Activated T-helper 9 cell treated with anti-CD3 and anti-CD28 coated beads, Interleukin-2, amount 50 U/mL, for 16 hours (primary cell): ENCODE measurements at regions not wholly inside any gene's neighbourhood (a gene's known extent, or its start where the extent isn't known, plus 50 kb on each side); places are given as distances from the start of the nearest gene placed in this dataset.

ENCODE experiments used
- DNase-seq: peaks from one replicate; pipeline ENCODE4 v3.0.0-alpha.2; 2020; ENCODE audit warnings: low read depth

DNA sequence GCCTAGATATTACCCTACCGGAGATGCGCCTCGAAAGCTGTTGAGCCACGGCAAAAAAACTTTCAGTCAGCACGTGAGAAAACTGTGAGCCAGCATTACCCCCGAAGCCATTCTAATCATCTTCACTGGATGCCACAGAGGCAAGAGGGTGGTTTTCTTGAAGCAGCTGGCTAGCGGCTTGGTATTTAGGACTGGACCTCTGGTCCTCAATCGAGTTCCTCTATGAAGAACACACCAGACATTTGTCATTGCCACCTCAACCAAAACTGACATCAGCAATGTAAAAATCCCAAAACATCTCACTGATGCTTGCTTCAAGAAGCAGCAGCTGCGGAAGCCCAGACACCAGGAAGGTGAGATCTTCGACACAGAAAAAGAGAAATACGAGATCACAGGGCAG, 52.8 kb upstream of the SLC66A3 start:
- no peak for DNase-seq

DNA sequence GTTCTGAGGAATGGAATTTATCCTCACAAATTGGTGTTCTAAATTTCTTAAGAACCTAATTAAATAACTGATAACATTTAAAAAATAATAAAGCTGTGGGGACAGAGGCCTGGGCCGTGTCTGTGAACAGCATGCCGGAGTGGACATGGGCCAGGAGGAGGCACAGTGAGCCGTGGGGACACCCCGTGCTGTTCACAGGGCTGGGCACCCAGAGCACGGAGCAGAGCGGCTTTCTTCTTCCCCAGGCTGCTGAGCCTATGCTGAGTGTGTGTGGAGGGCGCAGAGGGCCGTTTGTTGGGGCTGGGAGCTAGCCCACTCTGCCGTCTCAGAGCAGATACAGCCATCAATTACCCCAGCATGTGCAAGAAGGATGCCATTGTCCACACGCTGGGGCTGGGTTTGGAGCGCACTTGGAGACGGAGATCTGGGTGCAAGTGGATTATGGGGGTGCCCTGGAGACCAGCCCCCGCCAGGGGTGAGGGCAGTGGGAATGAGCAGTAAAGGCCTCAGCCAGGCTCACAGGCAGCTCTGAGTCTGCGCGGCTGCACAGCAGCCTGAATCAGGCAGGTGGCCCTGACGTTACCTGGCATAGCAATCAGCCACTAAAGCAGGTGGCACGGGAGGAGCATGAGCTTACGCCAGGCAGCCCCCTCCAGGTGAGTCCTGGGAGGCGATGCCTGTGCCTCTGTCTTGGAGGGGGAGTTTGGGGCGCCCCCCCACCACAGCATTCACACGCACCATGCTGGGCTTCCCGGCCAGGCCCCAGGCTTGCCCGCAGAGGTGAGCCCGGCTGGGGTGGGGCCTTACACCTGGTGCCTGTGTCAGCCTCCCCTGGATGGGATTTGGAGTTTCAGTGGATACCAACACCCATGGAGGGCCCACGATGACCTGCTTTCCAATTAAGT, 52.1 kb upstream of the SLC66A3 start:
- no peak for DNase-seq

DNA sequence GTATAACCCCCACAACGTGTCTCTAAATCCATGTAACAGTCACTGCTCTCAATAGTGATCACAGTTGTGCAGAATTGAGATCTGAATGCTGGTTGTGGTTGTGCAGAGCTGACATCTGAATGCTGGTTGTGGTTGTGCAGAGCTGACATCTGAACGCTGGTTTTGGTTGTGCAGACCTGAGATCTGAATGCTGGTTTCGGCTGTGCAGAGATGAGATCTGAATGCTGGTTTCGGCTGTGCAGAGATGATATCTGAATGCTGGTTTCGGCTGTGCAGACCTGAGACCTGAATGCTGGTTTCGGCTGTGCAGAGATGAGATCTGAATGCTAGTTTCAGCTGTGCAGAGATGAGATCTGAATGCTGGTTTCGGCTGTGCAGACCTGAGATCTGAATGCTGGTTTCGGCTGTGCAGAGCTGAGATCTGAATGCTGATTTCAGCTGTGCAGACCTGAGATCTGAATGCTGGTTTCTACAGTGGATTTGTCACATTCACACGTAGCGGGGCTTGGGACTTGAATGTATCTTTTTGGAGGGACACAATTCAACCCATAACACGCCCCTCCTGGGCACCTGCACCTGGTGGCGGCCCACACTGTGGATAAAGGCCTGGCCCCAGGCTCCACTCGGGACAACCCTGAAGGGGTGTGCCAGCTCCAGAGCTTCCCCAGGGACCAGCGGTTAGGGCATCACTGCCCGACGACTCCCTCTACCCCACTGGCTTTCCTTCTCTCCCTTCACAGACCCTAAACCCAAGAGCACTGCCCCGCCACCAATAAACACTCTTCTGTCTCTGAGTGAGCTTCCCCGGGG, 51.1 kb upstream of the SLC66A3 start:
- peak; percentile 4 for DNase-seq

DNA sequence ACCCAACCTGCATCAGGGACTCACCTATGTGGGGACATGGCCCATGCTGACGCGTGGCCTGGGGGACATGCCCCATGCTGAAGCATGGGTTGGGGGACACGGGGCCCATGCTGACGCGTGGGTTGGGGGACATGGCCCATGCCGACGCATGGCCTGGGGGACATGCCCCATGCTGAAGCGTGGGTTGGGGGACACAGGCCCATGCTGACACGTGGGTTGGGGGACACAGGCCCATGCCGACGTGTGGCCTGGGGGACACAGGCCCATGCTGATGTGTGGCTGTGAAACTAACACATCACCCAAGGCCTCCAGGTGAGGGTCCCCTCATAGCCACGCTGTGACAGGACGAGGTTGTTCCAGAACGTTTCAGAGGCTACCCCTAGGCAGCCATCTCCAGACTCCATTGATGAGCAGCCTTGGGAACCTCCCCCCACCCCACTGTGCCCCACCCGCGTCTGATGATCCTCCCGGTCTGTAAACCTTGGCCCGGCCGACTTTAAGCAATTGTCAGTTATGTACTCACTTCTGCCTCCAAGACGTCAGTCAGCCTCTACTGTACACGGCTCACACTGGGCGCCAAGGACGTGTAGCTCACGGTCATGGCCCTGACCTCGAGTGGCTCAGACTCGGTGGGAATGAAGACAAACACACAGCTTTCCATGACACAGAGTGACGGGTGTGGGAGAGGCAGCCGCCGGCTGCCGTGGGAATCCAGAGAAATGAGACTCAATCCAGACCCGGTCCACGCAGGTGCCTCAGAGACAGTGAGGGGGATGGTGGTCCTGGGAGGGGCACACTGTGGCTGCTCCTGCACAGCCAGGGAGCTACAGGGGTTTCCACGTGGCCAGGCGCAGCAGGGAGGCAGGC, 50.2 kb upstream of the SLC66A3 start:
- no peak for DNase-seq
